ENCODE measurements at regions not wholly inside any gene's neighbourhood (a gene's known extent, or its start where the extent isn't known, plus 50 kb on each side); places are given as distances from the start of the nearest gene placed in this dataset.

DNA sequence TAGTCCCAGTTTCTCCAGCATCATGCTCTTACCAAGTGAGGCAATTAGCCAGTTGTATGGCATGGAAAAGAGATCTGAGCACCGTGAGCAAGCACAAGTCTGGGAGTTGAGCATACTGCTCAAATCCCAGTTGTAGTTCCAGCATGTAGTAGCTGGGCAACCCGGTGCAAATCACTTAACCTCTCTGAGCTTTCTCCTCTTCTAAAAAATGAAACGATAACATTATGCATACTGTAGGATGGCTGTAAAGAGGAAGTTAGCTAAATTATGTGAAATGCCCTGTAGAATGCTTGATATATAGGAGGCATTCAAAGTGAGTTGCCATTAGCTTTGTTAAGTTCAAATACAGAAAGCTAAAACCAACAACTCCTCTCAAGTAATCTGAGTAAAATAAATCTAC is 164.0 kb upstream of the ZEB2 start:
- POLR2A ChIA-PET = no interaction called here
- Histone ChIP-seq H3K4me1 (ENCODE audit: control insufficient read depth, insufficient read depth, low read length) (no peaks in the 10 kb centered on the region), H3K36me3 (ENCODE audit: control insufficient read depth in 2 of 2, insufficient read depth in 1 of 2, low read length in 2 of 2) (no peaks in the 10 kb centered on the region), H3K9me3 (ENCODE audit: control insufficient read depth, insufficient read depth, low read depth, low read length) (no peaks in the 10 kb centered on the region), H3K27ac (ENCODE audit: extremely low read depth, low read depth, low read length) (no peak overlapping the region), H3K4me3 (ENCODE audit: low read depth, low read length) (no peak overlapping the region)
- TF ChIP-seq ZNF302 (tag by site-specific recombination; IDR thresholded peaks at IDR 0.05; ENCODE audit: low read depth) = no peak
- TF ChIP-seq TCF7L2 (IDR thresholded peaks at IDR 0.05; ENCODE audit: borderline replicate concordance, low read depth, low read length) = no peak
- TF ChIP-seq GFI1B (tag by site-specific recombination; IDR thresholded peaks at IDR 0.05) = no peak
- TF ChIP-seq KLF16 (tag by site-specific recombination; IDR thresholded peaks at IDR 0.05) = no peak
- TF ChIP-seq ZIC2 (tag by site-specific recombination; IDR thresholded peaks at IDR 0.05) = no peak
- no peak for TF ChIP-seq ZNF174 (tag by site-specific recombination; IDR thresholded peaks at IDR 0.05)
- TF ChIP-seq ZNF423 (tag by site-specific recombination; IDR thresholded peaks at IDR 0.05) = no peak
- TF ChIP-seq ZNF626 (tag by site-specific recombination; IDR thresholded peaks at IDR 0.05) = no peak
- no peak for TF ChIP-seq ZNF214 (tag by site-specific recombination; IDR thresholded peaks at IDR 0.05; ENCODE audit: borderline replicate concordance)
- TF ChIP-seq ZNF24 (tag by site-specific recombination; IDR thresholded peaks at IDR 0.05) = no peak
- TF ChIP-seq, protein P1, sequence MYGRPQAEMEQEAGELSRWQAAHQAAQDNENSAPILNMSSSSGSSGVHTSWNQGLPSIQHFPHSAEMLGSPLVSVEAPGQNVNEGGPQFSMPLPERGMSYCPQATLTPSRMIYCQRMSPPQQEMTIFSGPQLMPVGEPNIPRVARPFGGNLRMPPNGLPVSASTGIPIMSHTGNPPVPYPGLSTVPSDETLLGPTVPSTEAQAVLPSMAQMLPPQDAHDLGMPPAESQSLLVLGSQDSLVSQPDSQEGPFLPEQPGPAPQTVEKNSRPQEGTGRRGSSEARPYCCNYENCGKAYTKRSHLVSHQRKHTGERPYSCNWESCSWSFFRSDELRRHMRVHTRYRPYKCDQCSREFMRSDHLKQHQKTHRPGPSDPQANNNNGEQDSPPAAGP (tag by site-specific recombination; IDR thresholded peaks at IDR 0.05) = no peak
- TF ChIP-seq ZNF530 (tag by site-specific recombination; IDR thresholded peaks at IDR 0.05; ENCODE audit: low read depth) = no peak
- TF ChIP-seq, protein P2, sequence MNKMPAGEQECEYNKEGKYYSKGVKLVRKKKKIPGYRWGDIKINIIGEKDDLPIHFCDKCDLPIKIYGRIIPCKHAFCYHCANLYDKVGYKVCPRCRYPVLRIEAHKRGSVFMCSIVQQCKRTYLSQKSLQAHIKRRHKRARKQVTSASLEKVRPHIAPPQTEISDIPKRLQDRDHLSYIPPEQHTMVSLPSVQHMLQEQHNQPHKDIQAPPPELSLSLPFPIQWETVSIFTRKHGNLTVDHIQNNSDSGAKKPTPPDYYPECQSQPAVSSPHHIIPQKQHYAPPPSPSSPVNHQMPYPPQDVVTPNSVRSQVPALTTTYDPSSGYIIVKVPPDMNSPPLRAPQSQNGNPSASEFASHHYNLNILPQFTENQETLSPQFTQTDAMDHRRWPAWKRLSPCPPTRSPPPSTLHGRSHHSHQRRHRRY (tag by site-specific recombination; IDR thresholded peaks at IDR 0.05) = no peak
- no peak for TF ChIP-seq RBAK (tag by site-specific recombination; IDR thresholded peaks at IDR 0.05)
- CTCF ChIA-PET = no interaction called here

DNA sequence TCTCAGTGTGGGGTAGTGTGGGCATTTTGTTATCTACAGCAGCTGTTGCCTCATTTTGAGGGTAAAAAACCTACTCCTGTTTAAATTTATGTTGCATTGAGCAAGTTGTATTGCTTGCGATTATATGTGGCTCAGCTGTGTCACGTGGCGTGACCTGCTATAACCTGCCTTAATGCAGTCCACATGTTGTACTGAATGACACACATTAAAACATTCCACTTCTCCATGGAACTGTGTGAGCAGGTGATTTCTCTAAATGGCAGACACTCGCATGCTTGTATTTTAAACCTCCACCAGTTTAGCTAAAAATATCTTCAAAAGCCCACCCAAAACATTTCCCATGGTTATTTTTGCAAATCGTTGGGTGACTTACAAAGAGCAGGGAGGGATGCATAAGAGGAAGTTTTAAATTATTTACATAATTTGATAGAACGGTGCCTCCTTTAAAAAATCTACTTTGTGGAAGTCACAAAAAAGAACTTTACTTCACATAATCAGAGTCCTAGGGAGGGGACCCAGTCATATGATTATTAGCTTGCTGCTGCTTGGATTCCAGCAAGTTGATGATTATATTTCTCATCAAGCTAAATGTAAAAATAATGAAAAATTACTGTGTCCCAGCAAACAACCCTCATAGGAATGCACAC is 163.3 kb upstream of the ZEB2 start:
- H3K4me1 ChIP-seq (ENCODE audit: control insufficient read depth, insufficient read depth, low read length) = no peaks in the 10 kb centered on the region
- no peak for TF ChIP-seq ZNF146 (tag by site-specific recombination; IDR thresholded peaks at IDR 0.05)
- no peak for TF ChIP-seq ZNF350 (tag by site-specific recombination; IDR thresholded peaks at IDR 0.05)
- TF ChIP-seq ZNF768 (tag by site-specific recombination; IDR thresholded peaks at IDR 0.05) = no peak
- no peak for TF ChIP-seq ZNF37A (tag by site-specific recombination; IDR thresholded peaks at IDR 0.05)
- TF ChIP-seq KLF10 (tag by site-specific recombination; IDR thresholded peaks at IDR 0.05) = no peak
- TF ChIP-seq, protein P3, sequence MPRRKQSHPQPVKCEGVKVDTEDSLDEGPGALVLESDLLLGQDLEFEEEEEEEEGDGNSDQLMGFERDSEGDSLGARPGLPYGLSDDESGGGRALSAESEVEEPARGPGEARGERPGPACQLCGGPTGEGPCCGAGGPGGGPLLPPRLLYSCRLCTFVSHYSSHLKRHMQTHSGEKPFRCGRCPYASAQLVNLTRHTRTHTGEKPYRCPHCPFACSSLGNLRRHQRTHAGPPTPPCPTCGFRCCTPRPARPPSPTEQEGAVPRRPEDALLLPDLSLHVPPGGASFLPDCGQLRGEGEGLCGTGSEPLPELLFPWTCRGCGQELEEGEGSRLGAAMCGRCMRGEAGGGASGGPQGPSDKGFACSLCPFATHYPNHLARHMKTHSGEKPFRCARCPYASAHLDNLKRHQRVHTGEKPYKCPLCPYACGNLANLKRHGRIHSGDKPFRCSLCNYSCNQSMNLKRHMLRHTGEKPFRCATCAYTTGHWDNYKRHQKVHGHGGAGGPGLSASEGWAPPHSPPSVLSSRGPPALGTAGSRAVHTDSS (tag by site-specific recombination; IDR thresholded peaks at IDR 0.05) = no peak
- TF ChIP-seq, protein P4, sequence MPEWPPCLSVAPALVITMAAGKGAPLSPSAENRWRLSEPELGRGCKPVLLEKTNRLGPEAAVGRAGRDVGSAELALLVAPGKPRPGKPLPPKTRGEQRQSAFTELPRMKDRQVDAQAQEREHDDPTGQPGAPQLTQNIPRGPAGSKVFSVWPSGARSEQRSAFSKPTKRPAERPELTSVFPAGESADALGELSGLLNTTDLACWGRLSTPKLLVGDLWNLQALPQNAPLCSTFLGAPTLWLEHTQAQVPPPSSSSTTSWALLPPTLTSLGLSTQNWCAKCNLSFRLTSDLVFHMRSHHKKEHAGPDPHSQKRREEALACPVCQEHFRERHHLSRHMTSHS (tag by site-specific recombination; IDR thresholded peaks at IDR 0.05) = no peak
- no peak for TF ChIP-seq ZNF404 (tag by site-specific recombination; IDR thresholded peaks at IDR 0.05)
- no peak for TF ChIP-seq ZNF670 (tag by site-specific recombination; IDR thresholded peaks at IDR 0.05; ENCODE audit: low read depth)
- TF ChIP-seq HOXD13 (CRISPR knock-in tag; IDR thresholded peaks at IDR 0.05; ENCODE audit: borderline replicate concordance) = no peak
- no peak for TF ChIP-seq ZNF623 (tag by site-specific recombination; IDR thresholded peaks at IDR 0.05)
- no peak for TF ChIP-seq ZNF19 (tag by site-specific recombination; IDR thresholded peaks at IDR 0.05; ENCODE audit: low read depth)
- TF ChIP-seq, protein P5, sequence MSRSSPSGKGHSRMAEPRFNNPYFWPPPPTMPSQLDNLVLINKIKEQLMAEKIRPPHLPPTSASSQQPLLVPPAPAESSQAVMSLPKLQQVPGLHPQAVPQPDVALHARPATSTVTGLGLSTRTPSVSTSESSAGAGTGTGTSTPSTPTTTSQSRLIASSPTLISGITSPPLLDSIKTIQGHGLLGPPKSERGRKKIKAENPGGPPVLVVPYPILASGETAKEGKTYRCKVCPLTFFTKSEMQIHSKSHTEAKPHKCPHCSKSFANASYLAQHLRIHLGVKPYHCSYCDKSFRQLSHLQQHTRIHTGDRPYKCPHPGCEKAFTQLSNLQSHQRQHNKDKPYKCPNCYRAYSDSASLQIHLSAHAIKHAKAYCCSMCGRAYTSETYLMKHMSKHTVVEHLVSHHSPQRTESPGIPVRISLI (tag by site-specific recombination; IDR thresholded peaks at IDR 0.05) = no peak
- TF ChIP-seq, protein P6, sequence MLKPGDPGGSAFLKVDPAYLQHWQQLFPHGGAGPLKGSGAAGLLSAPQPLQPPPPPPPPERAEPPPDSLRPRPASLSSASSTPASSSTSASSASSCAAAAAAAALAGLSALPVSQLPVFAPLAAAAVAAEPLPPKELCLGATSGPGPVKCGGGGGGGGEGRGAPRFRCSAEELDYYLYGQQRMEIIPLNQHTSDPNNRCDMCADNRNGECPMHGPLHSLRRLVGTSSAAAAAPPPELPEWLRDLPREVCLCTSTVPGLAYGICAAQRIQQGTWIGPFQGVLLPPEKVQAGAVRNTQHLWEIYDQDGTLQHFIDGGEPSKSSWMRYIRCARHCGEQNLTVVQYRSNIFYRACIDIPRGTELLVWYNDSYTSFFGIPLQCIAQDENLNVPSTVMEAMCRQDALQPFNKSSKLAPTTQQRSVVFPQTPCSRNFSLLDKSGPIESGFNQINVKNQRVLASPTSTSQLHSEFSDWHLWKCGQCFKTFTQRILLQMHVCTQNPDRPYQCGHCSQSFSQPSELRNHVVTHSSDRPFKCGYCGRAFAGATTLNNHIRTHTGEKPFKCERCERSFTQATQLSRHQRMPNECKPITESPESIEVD (tag by site-specific recombination; IDR thresholded peaks at IDR 0.05) = no peak
- no peak for TF ChIP-seq HOXA7 (CRISPR knock-in tag; IDR thresholded peaks at IDR 0.05; ENCODE audit: borderline replicate concordance)
- no peak for TF ChIP-seq ZNF660 (tag by site-specific recombination; IDR thresholded peaks at IDR 0.05)

More for the DNA sequence above, 163.3 kb upstream of the ZEB2 start:
- Histone ChIP-seq H3K9me3 (ENCODE audit: control insufficient read depth, insufficient read depth, low read depth, low read length) (no peaks in the 10 kb centered on the region), H3K36me3 (ENCODE audit: control insufficient read depth in 2 of 2, insufficient read depth in 1 of 2, low read length in 2 of 2) (no peaks in the 10 kb centered on the region), H3K4me3 (ENCODE audit: low read depth, low read length) (no peak overlapping the region), H3K27ac (ENCODE audit: extremely low read depth, low read depth, low read length) (no peak overlapping the region)
- ChIA-PET CTCF (no interaction called here), POLR2A (no interaction called here)

All from HEK293 (cell line).